Fibroblast of upper back skin (primary cell): ENCODE measurements at regions not wholly inside any gene's neighbourhood (a gene's known extent, or its start where the extent isn't known, plus 50 kb on each side); places are given as distances from the start of the nearest gene placed in this dataset.

Source experiments
- DNase-seq: peaks from one replicate; pipeline ENCODE4 v3.0.0-alpha.2; 2013

DNA sequence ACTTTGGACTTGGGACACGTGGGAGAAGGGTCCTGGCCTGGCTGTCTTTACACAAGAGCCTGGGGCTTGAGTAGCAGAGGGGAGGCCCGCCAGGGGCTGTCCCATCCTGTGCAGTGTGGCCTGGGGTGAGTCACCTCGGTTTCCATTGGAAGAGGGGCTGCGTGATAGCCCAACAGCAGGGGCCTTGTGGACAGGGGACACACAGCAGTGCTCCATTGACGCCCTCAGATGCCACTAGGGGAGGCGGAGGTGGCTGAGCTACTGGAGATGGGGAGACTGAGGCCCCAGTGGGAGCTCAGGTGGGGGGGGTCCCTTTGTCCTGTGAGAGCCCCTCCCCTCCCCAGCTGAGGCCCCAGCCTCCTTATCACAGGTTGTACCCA lies 50.0 kb upstream of the RNU6ATAC start:
- DNase-seq, result no peak

- DNase-seq, result no peak
Observed at GRCh38 chr9:134214766-134215419, 50.5 kb upstream of the RNU6ATAC start.

- DNase-seq, result no peak
Observed at GRCh38 chr9:134215420-134215698, 51.0 kb upstream of the RNU6ATAC start.

DNA sequence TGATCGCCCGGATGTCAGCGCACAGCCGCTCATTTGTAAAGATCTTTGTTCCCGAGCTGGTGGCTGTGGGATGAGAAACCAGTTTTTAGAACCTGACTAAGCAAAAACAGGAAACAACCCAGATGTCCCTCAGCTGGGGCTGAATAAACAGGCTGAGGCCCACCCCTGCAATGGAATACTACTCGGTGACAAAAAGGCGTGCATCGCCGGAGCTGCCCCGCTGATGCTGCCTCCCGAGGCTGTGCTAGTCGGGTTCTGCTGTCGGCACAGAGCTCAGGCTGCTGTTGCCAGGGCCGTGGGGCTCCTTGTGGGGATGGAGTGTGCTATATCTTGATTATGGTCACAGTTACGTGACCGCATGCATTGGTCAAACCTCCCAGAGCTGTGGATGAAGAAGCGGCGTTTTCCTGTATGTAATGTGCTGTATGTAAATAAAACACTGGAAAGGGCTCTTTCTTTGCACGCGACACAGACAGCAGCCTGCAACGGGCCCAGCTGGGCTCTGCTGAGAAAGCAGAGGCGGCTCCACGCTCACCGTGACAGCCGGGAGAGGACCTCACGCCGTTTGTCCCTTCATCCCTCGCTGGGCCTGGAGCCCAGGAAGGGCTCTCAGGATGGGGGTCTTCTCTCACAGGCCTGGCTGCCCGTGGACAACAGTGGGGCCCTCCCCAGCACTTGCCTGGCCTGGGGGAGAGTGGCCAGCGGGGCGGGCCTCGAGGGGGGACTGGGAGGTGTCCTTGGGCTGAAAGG lies 51.5 kb upstream of the RNU6ATAC start:
- peak; percentile 41 for DNase-seq

DNA sequence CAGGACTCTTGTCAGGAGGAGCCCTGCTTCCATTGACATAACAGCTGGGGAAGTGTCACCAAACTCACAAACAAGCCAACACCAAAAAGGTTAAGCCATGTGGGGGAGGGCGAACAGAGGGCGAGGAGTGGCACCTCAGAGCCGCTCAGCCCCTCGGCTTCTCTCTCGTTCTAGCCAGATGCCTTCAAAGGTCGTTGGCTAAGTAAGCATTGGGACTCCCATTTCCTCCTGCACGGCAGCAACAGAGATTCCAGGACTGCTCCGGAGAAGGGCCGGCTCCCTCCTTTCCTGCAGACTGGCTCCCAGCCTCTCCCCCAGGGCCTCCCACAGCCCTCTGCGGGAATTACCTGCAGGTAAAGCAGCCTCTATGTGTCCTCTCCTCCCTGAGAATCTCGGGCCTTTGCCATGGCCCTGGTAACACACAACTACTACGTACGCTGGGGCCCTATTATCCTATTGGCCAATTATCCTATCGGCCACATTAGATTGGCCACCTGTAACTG lies 52.1 kb upstream of the RNU6ATAC start:
- no peak for DNase-seq

DNA sequence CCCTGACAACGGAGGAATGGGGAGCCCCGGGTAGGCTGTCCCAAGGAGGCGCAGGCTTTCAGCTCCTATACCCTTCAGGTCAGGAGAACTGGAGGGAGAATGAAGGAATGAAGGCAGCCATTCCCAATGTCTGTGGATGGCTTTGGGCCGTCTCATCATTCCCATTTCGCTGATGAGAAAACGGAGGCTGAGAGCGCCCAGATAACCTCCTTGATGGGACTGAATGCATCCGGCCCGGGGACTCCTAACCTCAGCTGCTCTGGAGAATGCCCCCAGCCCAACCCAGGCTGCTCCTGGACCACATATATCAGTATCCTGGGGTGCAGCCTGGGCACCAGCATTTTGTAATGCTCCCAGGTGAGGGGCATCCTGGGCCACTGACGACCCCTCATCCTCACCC lies 52.6 kb upstream of the RNU6ATAC start:
- DNase-seq, result no peak

DNA sequence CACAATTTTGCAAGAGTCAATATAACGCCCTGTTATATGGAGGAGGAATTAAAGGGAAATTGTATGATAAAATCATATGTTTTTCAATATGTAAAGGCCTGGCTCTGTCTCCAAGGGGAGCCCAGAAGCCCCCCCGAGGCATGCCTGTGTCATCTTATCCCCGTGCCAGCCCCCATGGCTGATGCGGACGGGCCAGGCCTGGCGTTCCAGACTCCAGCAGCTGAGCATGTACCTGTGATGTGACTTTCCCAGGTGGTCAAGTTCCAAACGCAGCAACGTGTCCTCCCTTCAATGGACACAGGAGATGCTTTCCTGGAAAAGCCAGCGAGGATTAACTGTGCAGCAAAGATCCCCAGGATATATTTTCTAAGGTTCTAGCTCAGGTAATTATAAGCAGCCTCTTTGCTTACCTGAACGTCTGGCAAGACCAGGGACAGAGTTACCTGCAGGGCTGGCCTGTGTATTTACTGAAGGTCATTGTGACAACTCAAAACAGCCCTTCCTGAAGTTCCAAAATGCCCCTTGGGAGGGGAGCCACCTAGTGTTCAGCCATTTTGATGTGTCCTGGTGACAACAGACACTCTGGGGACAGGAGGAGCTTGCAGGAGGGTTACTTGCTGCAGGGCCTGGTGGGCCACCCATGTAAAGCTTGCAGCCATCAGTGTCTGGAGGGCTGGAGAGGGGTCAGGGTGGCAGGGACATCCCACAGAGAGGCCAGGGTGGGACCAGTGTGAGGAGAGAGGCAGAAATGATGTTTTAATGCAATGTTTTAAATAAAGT lies 53.3 kb upstream of the RNU6ATAC start:
- no peak for DNase-seq

DNA sequence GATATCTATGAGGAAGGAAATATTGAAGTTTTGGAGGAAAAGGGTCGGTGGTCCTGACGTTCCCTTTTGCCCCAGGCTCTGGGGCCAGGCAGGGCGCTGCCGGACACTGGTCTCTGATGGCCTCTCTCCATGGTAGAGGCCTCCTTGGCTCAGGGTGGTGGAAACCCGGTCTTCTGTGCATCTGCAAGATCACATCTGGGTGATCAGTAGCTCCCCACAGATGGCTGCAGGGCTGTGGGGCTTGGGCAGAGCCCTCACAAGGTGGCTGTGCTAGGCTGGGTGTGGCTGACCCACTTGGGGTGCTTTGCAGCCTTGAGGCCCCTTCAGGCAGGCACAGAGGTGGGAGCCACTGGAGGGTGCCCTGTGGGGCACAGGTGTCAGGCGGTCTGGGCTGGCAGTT lies 53.9 kb upstream of the RNU6ATAC start:
- no peak for DNase-seq

DNA sequence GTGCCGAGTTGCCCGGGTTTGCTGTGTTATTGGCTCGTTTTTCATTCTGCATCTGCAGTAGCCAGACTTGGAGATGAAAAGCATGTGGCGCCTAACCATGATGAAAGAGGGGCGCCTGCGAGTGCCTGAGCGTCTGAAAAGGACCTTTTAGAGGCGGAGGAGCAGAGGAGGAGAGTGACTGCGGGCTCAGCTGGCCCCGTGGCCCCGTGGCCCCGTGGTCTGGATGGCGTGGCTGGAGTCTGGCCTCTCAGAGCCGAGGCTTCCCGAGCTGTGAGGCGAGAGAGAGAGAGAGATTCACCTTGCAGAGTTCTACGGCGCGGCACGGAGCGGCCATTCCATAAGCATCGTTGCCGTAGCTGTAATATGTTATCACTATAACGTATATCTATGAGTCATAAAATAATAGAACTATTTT lies 55.3 kb upstream of the RNU6ATAC start:
- no peak for DNase-seq

GRCh38 chr9:134220311-134220710 lies 55.9 kb upstream of the RNU6ATAC start:
- DNase-seq, result no peak

GRCh38 chr9:134221273-134222017 lies 57.1 kb upstream of the RNU6ATAC start:
- no peak for DNase-seq

DNA sequence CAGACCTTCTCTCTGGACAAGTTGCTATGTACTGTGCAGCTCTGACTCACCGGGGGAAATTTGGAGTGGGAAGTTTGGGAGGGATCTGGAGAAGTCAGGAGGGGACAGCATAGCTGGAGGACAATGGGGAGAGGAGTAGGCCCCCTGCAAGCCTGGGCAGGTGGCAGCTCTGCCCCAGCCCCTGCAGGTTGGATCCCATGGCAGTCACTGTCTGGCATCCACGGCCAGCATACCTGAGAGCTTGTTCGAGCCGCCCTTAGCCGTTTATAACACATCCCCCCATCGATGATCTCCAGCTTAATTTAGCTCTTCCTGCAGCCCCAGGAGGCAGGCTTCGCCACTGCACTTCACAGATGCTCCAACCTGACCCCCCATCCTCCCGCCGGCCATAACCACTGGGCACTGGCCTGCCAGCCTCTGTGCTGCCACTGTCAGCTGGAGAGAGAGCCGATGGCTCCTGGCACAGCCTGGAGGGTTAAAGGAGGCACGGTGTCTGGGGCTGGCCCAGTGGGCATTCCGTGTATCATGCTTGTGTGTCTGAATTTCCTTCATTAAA lies 57.7 kb upstream of the RNU6ATAC start:
- no peak for DNase-seq

- DNase-seq, result no peak
Observed at GRCh38 chr9:134223091-134223490, 58.7 kb upstream of the RNU6ATAC start.

DNA sequence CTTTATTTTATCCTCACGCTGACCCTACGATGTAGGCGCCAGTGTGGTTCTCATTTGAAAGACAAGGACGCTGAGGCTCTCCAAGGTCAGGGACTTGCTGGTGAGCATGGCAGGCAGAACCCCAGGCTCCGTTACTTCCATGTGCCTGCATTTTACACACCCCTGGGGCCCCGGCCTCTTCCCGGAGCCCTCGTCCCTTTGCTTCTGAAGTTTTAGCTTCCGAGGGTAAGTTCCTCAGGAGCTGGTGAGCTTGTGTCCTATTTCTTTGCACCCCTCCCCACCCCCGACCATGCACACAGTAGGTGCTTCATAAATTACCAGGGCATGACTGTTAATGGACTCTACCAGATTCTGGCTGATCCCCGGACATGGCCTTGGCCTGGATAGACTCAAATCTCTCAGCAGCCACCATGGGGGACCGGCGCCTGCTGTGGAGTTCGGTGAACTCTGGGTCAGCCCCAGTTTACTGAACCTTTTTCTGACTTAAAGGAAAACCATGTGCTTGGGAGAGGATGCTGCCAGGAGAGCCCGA lies 59.3 kb upstream of the RNU6ATAC start:
- DNase-seq, result no peak

DNA sequence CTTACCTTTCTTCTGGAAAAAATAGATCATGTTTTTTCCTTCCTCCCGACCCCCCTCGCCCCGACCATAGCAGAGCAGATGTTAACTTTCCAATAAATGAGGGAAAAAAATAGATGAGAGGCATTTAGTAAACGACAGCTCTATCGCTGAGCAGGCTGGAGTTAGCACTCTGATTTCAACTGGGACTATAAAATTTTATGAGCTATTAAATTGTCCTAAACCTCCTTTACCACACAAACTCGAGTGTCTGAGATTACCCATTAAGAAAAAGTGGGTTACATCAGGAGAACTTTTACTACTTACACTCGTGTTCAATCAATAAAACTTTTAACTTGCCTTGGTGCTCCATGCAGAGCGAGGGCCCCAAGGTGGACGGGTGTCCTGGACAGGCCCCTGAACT lies 59.8 kb upstream of the RNU6ATAC start:
- no peak for DNase-seq

DNA sequence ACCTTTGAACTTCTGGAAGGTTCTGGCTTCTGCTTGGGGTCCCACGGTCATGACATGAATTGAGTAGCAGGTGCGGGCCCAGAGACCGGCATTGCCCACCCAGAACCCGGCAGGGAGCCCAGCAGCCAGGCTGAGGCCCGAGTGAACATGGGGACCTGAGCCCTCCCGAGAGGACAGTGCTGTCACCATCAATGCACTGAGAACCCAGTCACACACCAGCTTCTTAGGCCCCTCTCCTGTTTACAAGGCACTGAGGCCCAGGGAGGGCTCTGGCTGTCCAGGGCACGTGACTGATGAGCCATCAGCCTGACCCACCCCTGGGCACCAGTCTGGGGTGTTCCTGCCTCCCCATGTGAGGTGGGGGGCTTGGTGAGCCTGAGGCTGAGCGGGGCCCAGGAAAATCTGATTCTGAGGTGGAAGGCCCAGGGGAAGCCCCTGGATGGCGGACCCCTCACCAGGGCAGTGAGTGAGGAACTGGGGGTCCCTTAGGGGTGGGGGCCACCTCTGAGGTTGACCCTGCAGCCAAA lies 60.3 kb upstream of the RNU6ATAC start:
- no peak for DNase-seq

GRCh38 chr9:134225186-134225585 lies 60.8 kb upstream of the RNU6ATAC start:
- no peak for DNase-seq

DNA sequence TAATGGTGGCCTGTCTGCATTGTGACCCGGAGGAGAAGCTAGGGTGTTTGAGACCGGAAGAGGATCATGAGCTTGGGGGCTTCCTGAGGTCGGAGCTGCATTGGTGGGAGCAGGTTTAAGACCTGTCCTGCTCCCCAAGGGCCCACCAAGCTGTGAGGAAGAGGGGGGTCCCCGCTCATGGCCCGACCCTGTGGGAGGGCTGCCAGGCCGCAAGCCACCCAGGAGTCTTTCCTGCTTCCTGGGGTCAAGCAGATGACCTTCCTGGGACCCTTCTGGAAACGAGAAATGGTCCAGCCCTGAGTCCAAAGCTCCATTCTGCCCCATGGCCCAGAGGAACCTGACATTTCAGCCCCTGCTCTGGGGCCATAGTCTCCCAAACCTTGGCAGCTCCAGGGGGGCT lies 61.5 kb upstream of the RNU6ATAC start:
- DNase-seq, result no peak

GRCh38 chr9:134226221-134226930 lies 62.0 kb upstream of the RNU6ATAC start:
- DNase-seq, result peak; percentile 26

DNA sequence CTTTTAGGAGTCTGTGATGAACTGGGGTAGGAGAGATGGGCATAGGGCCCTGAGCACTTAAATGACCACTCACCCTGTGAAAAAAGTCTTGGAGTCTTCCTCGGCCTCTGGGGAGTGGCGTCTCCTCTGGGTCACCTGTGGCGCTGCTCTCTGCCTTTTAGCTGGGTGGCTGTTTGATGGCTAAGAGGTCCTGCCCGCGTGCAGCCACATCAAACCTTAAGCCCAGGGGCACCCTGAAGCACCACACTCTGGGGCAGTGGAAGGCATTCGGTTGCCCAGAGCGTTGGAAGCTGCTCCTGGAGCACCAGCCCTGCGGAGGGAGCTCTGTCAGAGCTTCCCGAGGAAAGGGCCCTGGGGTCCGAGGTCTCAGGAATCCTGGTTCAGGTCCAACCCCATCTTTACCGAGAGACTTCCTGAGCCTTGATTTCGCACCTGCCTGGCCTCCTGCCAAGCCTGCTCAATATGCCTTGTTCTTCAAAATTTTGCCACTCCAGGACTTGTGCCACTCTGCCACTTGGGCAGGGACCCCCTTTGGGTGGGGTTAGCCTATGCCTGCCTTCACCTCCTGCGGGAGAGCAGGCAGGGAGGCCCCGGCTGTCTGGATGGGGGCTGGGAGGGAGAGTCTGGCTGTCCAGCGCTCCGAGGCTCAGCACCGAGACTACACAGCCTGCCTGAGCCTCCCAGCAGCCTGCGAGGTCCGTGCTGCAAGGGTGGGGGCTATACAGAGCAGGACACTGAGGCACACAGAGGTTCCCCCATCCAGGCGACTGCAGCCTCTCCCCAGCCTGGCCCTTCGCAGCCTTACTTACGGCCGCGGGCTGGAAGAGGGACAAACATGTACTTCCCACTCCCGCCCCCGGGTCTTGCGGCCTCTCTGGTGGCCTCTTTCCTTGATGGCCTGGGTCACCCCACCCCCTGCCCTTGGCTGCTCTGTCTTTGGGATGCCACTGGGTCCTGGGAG lies 63.4 kb upstream of the RNU6ATAC start:
- no peak for DNase-seq

GRCh38 chr9:134228649-134229048 lies 64.3 kb upstream of the RNU6ATAC start:
- DNase-seq, result no peak
